Keratinocyte (primary cell): ENCODE measurements at regions not wholly inside any gene's neighbourhood (a gene's known extent, or its start where the extent isn't known, plus 50 kb on each side); places are given as distances from the start of the nearest gene placed in this dataset.
"Not testable (repeated sequence)": the region's sequence is repeated elsewhere in the genome, so short reads cannot be mapped to it uniquely, and the experiment has no call there.

Experiments used
- DNase-seq: peaks from one replicate; pipeline ENCODE4 v3.0.0-alpha.2; 2011; ENCODE audit warnings: low read depth, missing footprints, low spot score
- FAIRE-seq: peaks from 2 replicates; lab custom pipeline; 2011; peaks lifted over from hg19 to GRCh38; lab: Jason Lieb, UNC
- H2AFZ ChIP-seq: 2 replicates; pipeline ENCODE4 v1.6.0; 2012; ENCODE audit warnings: low read length, control low read depth, inconsistent platforms; ENCODE audit not compliant: control insufficient read depth
- H3K27ac ChIP-seq: 2 replicates; pipeline ENCODE4 v1.5.1; 2011; ENCODE audit warnings: low read length; ENCODE audit not compliant: control insufficient read depth, insufficient read depth
- H3K27me3 ChIP-seq: 3 replicates; pipeline ENCODE4 v1.6.0; 2011; ENCODE audit warnings: low read length; ENCODE audit not compliant: control insufficient read depth, insufficient read depth; ENCODE audit errors: extremely low read depth
- H3K36me3 ChIP-seq, 2 experiments: 2 replicates in 1 of 2; 3 replicates in 1 of 2; pipeline ENCODE4 v1.5.1; 2011; ENCODE audit warnings: low read length in 2 of 2, mild to moderate bottlenecking in 1 of 2; ENCODE audit not compliant: control insufficient read depth in 2 of 2, insufficient read depth in 2 of 2; ENCODE audit errors: extremely low read depth in 1 of 2
- H3K4me1 ChIP-seq: 3 replicates; pipeline ENCODE4 v1.5.1; 2011; ENCODE audit warnings: low read length; ENCODE audit not compliant: control insufficient read depth, insufficient read depth; ENCODE audit errors: extremely low read depth
- H3K4me2 ChIP-seq: 3 replicates; pipeline ENCODE4 v1.6.0; 2011; ENCODE audit warnings: low read depth, low read length; ENCODE audit not compliant: control insufficient read depth, insufficient read depth; ENCODE audit errors: extremely low read depth
- H3K4me3 ChIP-seq, 3 experiments: fragments of 200-600 bp in 1 of 3; sonication (generic) in 1 of 3; 2 replicates in 2 of 3; 3 replicates in 1 of 3; pipeline ENCODE4 v1.5.1; 2011 to 2016; ENCODE audit warnings: low read length in 3 of 3, mild to moderate bottlenecking in 3 of 3, control low read depth in 2 of 3, inconsistent platforms in 1 of 3, low read depth in 1 of 3, mixed read lengths in 1 of 3, mixed run types in 1 of 3, moderate library complexity in 1 of 3; ENCODE audit not compliant: control insufficient read depth in 2 of 3, insufficient read depth in 2 of 3; ENCODE audit errors: extremely low read depth in 1 of 3
- H3K79me2 ChIP-seq: 2 replicates; pipeline ENCODE4 v1.6.0; 2012; ENCODE audit warnings: low read length; ENCODE audit not compliant: control insufficient read depth, insufficient read depth
- H3K9ac ChIP-seq: 3 replicates; pipeline ENCODE4 v1.6.0; 2011; ENCODE audit warnings: low read length; ENCODE audit not compliant: control insufficient read depth, insufficient read depth; ENCODE audit errors: extremely low read depth
- H3K9me1 ChIP-seq: 3 replicates; pipeline ENCODE4 v1.6.0; 2011; ENCODE audit warnings: low read length; ENCODE audit not compliant: control insufficient read depth, insufficient read depth; ENCODE audit errors: extremely low read depth
- H3K9me3 ChIP-seq: 2 replicates; pipeline ENCODE4 v1.5.1; 2012; ENCODE audit warnings: low read depth, low read length; ENCODE audit not compliant: control insufficient read depth
- H4K20me1 ChIP-seq: 3 replicates; pipeline ENCODE4 v1.6.0; 2011; ENCODE audit warnings: low read length; ENCODE audit not compliant: control insufficient read depth, insufficient read depth; ENCODE audit errors: extremely low read depth
- CTCF ChIP-seq, 3 experiments: IDR thresholded peaks in 1 of 3; conservative IDR thresholded peaks in 1 of 3; optimal IDR thresholded peaks in 1 of 3; 2 replicates in 2 of 3; 3 replicates in 1 of 3; pipeline versions ENCODE3 to v1.5.1; 2011; ENCODE audit warnings: low read length in 3 of 3, mild to moderate bottlenecking in 3 of 3, moderate library complexity in 2 of 3, control low read depth in 1 of 3, inconsistent platforms in 1 of 3; ENCODE audit not compliant: insufficient read depth in 2 of 3; ENCODE audit errors: extremely low read depth in 1 of 3
- EZH2 ChIP-seq: IDR thresholded peaks from one replicate; pipeline ENCODE4 v1.6.1; 2012; ENCODE audit warnings: inconsistent platforms, mild to moderate bottlenecking, low read length, moderate library complexity
- dilution Hi-C: fragments of 300-500 bp; cut with MboI; formaldehyde crosslinking; loops from one replicate; pipeline ENCODE4 v1.7.0; 2020; ENCODE audit warnings: low sequenced_read_pairs; ENCODE audit not compliant: extremely low pct_ligation_motif_present

- no peak for DNase-seq
- Histone ChIP-seq H4K20me1 (no peaks in the 10 kb centered on the region), H3K9ac (no peak overlapping the region), H3K4me2 (no peak overlapping the region), H3K9me1 (no peaks in the 10 kb centered on the region), H3K27me3 (no peaks in the 10 kb centered on the region), H3K36me3 (no peaks in the 10 kb centered on the region), H2AFZ (no peak overlapping the region), H3K4me1 (no peaks in the 10 kb centered on the region), H3K27ac (no peak overlapping the region), H3K79me2 (no peaks in the 10 kb centered on the region), H3K4me3 (no peak overlapping the region), H3K9me3 (no peaks in the 10 kb centered on the region)
- FAIRE-seq: no peak
- TF ChIP-seq CTCF (optimal IDR thresholded peaks at IDR 0.05 in 1 of 3, IDR thresholded peaks at IDR 0.05 in 1 of 3, conservative IDR thresholded peaks at IDR 0.05 in 1 of 3; ENCODE audit: extremely low read depth in 1 of 3, insufficient read depth in 2 of 3, low read length in 3 of 3): no peak
- no peak for TF ChIP-seq EZH2
- dilution Hi-C loops: no loop called here
Measured at GRCh38 chr16:16983582-16983981, 487.2 kb downstream of the XYLT1 start.

GRCh38 chr16:16984091-16984490 is 486.7 kb downstream of the XYLT1 start:
- dilution Hi-C loops, H3K36me3 ChIP-seq: not testable (repeated sequence)

GRCh38 chr16:16985707-16986106 is 485.1 kb downstream of the XYLT1 start:
- no peaks in the 10 kb centered on the region for H3K79me2 ChIP-seq
- H2AFZ ChIP-seq: no peak overlapping the region
- FAIRE-seq (no peak), DNase-seq (no peak)
- H3K4me1 ChIP-seq: no peaks in the 10 kb centered on the region
- TF ChIP-seq EZH2 (no peak), CTCF (optimal IDR thresholded peaks at IDR 0.05 in 1 of 3, IDR thresholded peaks at IDR 0.05 in 1 of 3, conservative IDR thresholded peaks at IDR 0.05 in 1 of 3; ENCODE audit: extremely low read depth in 1 of 3, insufficient read depth in 2 of 3, low read length in 3 of 3) (no peak)
- no peaks in the 10 kb centered on the region for H3K9me3 ChIP-seq
- H3K9me1 ChIP-seq: no peaks in the 10 kb centered on the region
- H3K9ac ChIP-seq: no peak overlapping the region
- H3K36me3 ChIP-seq: no peaks in the 10 kb centered on the region
- H3K4me3 ChIP-seq: no peak overlapping the region
- no peak overlapping the region for H3K4me2 ChIP-seq
- H3K27ac ChIP-seq: no peak overlapping the region
- H3K27me3 ChIP-seq: no peaks in the 10 kb centered on the region
- no peaks in the 10 kb centered on the region for H4K20me1 ChIP-seq
- dilution Hi-C loops: no loop called here

More at GRCh38 chr16:16984091-16984490, 486.7 kb downstream of the XYLT1 start:
- H3K9me3 ChIP-seq, H2AFZ ChIP-seq, H3K27ac ChIP-seq, DNase-seq, H3K9ac ChIP-seq, H3K9me1 ChIP-seq, H3K4me1 ChIP-seq, FAIRE-seq, H3K4me2 ChIP-seq, H3K4me3 ChIP-seq, H4K20me1 ChIP-seq, H3K27me3 ChIP-seq, H3K79me2 ChIP-seq: not testable (repeated sequence)
